GM23338 (cell line): ENCODE measurements at regions not wholly inside any gene's neighbourhood (a gene's known extent, or its start where the extent isn't known, plus 50 kb on each side); places are given as distances from the start of the nearest gene placed in this dataset.

Experiments used
- ATAC-seq: fragments of 200-7000 bp; cut with Tn5 transposase; 3 replicates; pipeline ENCODE4 v1.9.1; 2020
- DNase-seq: peaks from one replicate; pipeline ENCODE4 v3.0.0-alpha.2; 2015; ENCODE audit warnings: low spot score
- H2AFZ ChIP-seq: fragments of 200-600 bp; sonication (generic); 2 replicates; pipeline ENCODE4 v1.8.0; 2016; ENCODE audit warnings: antibody characterized with exemption, mild to moderate bottlenecking, moderate library complexity
- H3F3A ChIP-seq: fragments of 200-600 bp; sonication (generic); replicated peaks from 2 replicates; pipeline ENCODE4 v1.8.0; 2017; ENCODE audit warnings: antibody characterized with exemption, mixed run types, low read depth
- H3K27ac ChIP-seq: fragments of 200-600 bp; sonication (generic); 2 replicates; pipeline ENCODE4 v1.6.1; 2016; ENCODE audit warnings: low read depth
- H3K27me3 ChIP-seq: fragments of 200-600 bp; sonication (generic); 2 replicates; pipeline ENCODE4 v1.8.0; 2016; ENCODE audit warnings: mild to moderate bottlenecking, mixed run types, moderate library complexity; ENCODE audit not compliant: insufficient read depth
- H3K36me3 ChIP-seq: fragments of 200-600 bp; sonication (generic); 2 replicates; pipeline ENCODE4 v1.8.0; 2016; ENCODE audit warnings: mild to moderate bottlenecking; ENCODE audit not compliant: insufficient read depth
- H3K4me1 ChIP-seq: fragments of 200-600 bp; sonication (generic); 2 replicates; pipeline ENCODE4 v1.8.0; 2016; ENCODE audit warnings: mild to moderate bottlenecking, moderate library complexity; ENCODE audit not compliant: insufficient read depth
- H3K4me2 ChIP-seq: fragments of 200-600 bp; sonication (generic); 2 replicates; pipeline ENCODE4 v1.7.1; 2017; ENCODE audit warnings: mixed run types
- H3K4me3 ChIP-seq: fragments of 200-600 bp; sonication (generic); 2 replicates; pipeline ENCODE4 v1.6.1; 2016; ENCODE audit warnings: mixed run types
- H3K79me2 ChIP-seq: fragments of 200-600 bp; sonication (generic); replicated peaks from 2 replicates; pipeline ENCODE4 v1.8.0; 2017; ENCODE audit warnings: mild to moderate bottlenecking; ENCODE audit not compliant: insufficient read depth
- H3K9me2 ChIP-seq: fragments of 200-600 bp; sonication (generic); 2 replicates; pipeline ENCODE4 v1.8.0; 2017; ENCODE audit not compliant: insufficient read depth
- H4K20me1 ChIP-seq: fragments of 200-600 bp; sonication (generic); replicated peaks from 2 replicates; pipeline ENCODE4 v1.8.0; 2017; ENCODE audit warnings: mild to moderate bottlenecking; ENCODE audit not compliant: insufficient read depth
- H3K27ac Mint-ChIP-seq: 2 replicates; pipeline ENCODE4 v1.8.0; 2020; ENCODE audit warnings: inconsistent platforms, mild to moderate bottlenecking, moderate library complexity, mixed read lengths
- H3K27me3 Mint-ChIP-seq: 3 replicates; pipeline ENCODE4 v1.8.0; 2022; ENCODE audit warnings: low read depth, mild to moderate bottlenecking, moderate library complexity, mixed read lengths, inconsistent platforms; ENCODE audit not compliant: insufficient read depth, poor library complexity
- H3K36me3 Mint-ChIP-seq: 3 replicates; pipeline ENCODE4 v1.8.0; 2021; ENCODE audit warnings: low read depth, mild to moderate bottlenecking, inconsistent platforms, moderate library complexity, mixed read lengths
- H3K4me1 Mint-ChIP-seq: 3 replicates; pipeline ENCODE4 v1.8.0; 2020; ENCODE audit warnings: mild to moderate bottlenecking, inconsistent platforms, mixed read lengths
- H3K4me3 Mint-ChIP-seq: 3 replicates; pipeline ENCODE4 v1.8.0; 2021; ENCODE audit warnings: moderate library complexity, mild to moderate bottlenecking, inconsistent platforms, mixed read lengths
- H3K9me3 Mint-ChIP-seq: 3 replicates; pipeline ENCODE4 v1.8.0; 2020; ENCODE audit warnings: moderate library complexity, mild to moderate bottlenecking, inconsistent platforms, mixed read lengths
- CTCF ChIP-seq, 2 experiments: fragments of 200-600 bp in 1 of 2; sonication (generic) in 1 of 2; conservative IDR thresholded peaks; 2 replicates each; pipeline versions ENCODE4 v1.5.1 to v1.6.1; 2016 to 2017; ENCODE audit warnings: antibody characterized with exemption in 2 of 2, low read depth in 2 of 2, mild to moderate bottlenecking in 2 of 2, moderate library complexity in 1 of 2
- ETS1 ChIP-seq: IDR thresholded peaks from 2 replicates; pipeline ENCODE4 v1.6.1; 2016; ENCODE audit warnings: antibody characterized with exemption
- EZH2phosphoT487 ChIP-seq: fragments of 200-600 bp; sonication (generic); IDR thresholded peaks from one replicate; pipeline ENCODE4 v1.8.1; 2018; ENCODE audit warnings: antibody characterized with exemption; ENCODE audit not compliant: unreplicated experiment
- JUNB ChIP-seq: IDR thresholded peaks from one replicate; pipeline ENCODE4 v1.6.1; 2016; ENCODE audit warnings: antibody characterized with exemption; ENCODE audit not compliant: unreplicated experiment
- NANOG ChIP-seq: IDR thresholded peaks from 2 replicates; pipeline ENCODE4 v1.6.1; 2016; ENCODE audit warnings: antibody characterized with exemption, borderline replicate concordance
- REST ChIP-seq: IDR thresholded peaks from one replicate; pipeline ENCODE4 v1.6.1; 2018; ENCODE audit warnings: antibody characterized with exemption; ENCODE audit not compliant: unreplicated experiment
- STAT1 ChIP-seq: IDR thresholded peaks from one replicate; pipeline ENCODE4 v1.6.1; 2016; ENCODE audit warnings: antibody characterized with exemption; ENCODE audit not compliant: unreplicated experiment
- ZNF331 ChIP-seq: fragments of 250-450 bp; sonication (Bioruptor Pico); IDR thresholded peaks from 2 replicates; pipeline ENCODE4 v1.5.0; 2020; ENCODE audit warnings: low read depth, mild to moderate bottlenecking, moderate library complexity
- ZNF462 ChIP-seq: fragments of 250-450 bp; sonication (Bioruptor Pico); IDR thresholded peaks from 2 replicates; pipeline ENCODE4 v1.5.0; 2020; ENCODE audit warnings: mild to moderate bottlenecking, moderate library complexity

- TF ChIP-seq ZNF462 (CRISPR knock-in tag) (no peak), ETS1 (no peak), STAT1 (no peak)
Measured at GRCh38 chr4:23718435-23718834, 171.4 kb downstream of the PPARGC1A start (continued).

GRCh38 chr4:23717528-23718248 is 172.2 kb downstream of the PPARGC1A start:
- DNase-seq (peak; percentile 60), ATAC-seq (peak; percentile 47; the same call in 1 of the 3 replicates)
- no peak overlapping the region for H3K27ac ChIP-seq
- no peak overlapping the region for H3K4me3 ChIP-seq
- no peaks in the 10 kb centered on the region for H3K27me3 ChIP-seq
- no peak overlapping the region for H3K4me2 ChIP-seq
- peak; percentile 55 to 65 for TF ChIP-seq CTCF (conservative IDR thresholded peaks at IDR 0.05; ENCODE audit: low read depth in 2 of 2)
- no peak for TF ChIP-seq REST
- no peak for TF ChIP-seq NANOG
- no peak for TF ChIP-seq EZH2phosphoT487
- TF ChIP-seq JUNB: no peak
- no peak for TF ChIP-seq STAT1
- no peak for TF ChIP-seq ZNF331 (CRISPR knock-in tag)
- Mint-ChIP-seq H3K4me3 (no peak overlapping the region), H3K9me3 (peaks cover 5% of the 10 kb centered on the region; the same call in 1 of the 3 replicates), H3K4me1 (peaks cover 2% of the 10 kb centered on the region), H3K27me3 (no peaks in the 10 kb centered on the region), H3K27ac (no peak overlapping the region), H3K36me3 (peaks cover 7% of the 10 kb centered on the region; the same call in 2 of the 3 replicates)
- no peaks in the 10 kb centered on the region for H3K4me1 ChIP-seq
- peaks cover 5% of the 10 kb centered on the region for H3K9me2 ChIP-seq
- H3K79me2 ChIP-seq: no peaks in the 10 kb centered on the region
- no peaks in the 10 kb centered on the region for H4K20me1 ChIP-seq
- no peaks in the 10 kb centered on the region for H3K36me3 ChIP-seq
- H3F3A ChIP-seq: no peaks in the 10 kb centered on the region
- H2AFZ ChIP-seq: no peak overlapping the region
